PC-3 (cell line): ENCODE measurements at regions not wholly inside any gene's neighbourhood (a gene's known extent, or its start where the extent isn't known, plus 50 kb on each side); places are given as distances from the start of the nearest gene placed in this dataset.

ENCODE experiments used
- EZH2 ChIP-seq: fragments of 300-600 bp; sonication (generic); IDR thresholded peaks from one replicate; pipeline ENCODE4 v1.6.1; 2017; ENCODE audit warnings: antibody characterized with exemption, mild to moderate bottlenecking, low read length; ENCODE audit not compliant: unreplicated experiment
- EZH2phosphoT487 ChIP-seq: fragments of 300-600 bp; sonication (generic); IDR thresholded peaks from 2 replicates; pipeline ENCODE4 v1.6.1; 2018; ENCODE audit warnings: mild to moderate bottlenecking, antibody characterized with exemption, low read length, borderline replicate concordance
- TF ChIP-seq, protein P1 (sequence below): fragments of 300-600 bp; sonication (generic); conservative IDR thresholded peaks from 2 replicates; pipeline ENCODE4 v1.5.1; 2017; ENCODE audit warnings: antibody characterized with exemption, low read depth, mild to moderate bottlenecking, low read length

DNA sequence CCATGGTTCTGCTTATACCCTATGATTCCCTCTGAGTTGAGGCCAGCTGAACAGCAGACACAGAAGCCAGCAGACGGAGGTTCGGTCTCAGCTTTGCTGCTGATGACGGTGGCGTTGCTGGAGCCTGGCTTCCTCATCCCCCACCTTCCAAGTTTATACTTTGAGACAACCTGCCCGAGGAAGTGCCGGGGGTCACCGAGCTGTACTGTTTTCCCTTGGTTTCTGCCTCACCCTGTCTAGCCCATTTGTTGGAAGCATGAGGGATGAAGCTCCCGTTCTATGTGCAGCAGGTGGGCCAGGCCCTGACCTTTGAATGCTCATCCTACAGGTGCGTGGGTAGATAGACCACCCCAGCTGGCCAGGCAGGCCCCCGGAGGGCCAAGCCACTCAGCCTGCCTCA, 117.3 kb downstream of the MYCN start:
- TF ChIP-seq, protein P1, sequence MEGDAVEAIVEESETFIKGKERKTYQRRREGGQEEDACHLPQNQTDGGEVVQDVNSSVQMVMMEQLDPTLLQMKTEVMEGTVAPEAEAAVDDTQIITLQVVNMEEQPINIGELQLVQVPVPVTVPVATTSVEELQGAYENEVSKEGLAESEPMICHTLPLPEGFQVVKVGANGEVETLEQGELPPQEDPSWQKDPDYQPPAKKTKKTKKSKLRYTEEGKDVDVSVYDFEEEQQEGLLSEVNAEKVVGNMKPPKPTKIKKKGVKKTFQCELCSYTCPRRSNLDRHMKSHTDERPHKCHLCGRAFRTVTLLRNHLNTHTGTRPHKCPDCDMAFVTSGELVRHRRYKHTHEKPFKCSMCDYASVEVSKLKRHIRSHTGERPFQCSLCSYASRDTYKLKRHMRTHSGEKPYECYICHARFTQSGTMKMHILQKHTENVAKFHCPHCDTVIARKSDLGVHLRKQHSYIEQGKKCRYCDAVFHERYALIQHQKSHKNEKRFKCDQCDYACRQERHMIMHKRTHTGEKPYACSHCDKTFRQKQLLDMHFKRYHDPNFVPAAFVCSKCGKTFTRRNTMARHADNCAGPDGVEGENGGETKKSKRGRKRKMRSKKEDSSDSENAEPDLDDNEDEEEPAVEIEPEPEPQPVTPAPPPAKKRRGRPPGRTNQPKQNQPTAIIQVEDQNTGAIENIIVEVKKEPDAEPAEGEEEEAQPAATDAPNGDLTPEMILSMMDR: no peak
- TF ChIP-seq EZH2 (no peak), EZH2phosphoT487 (no peak)
